ENCODE measurements at regions not wholly inside any gene's neighbourhood (a gene's known extent, or its start where the extent isn't known, plus 50 kb on each side); places are given as distances from the start of the nearest gene placed in this dataset.
"Not testable (repeated sequence)": the region's sequence is repeated elsewhere in the genome, so short reads cannot be mapped to it uniquely, and the experiment has no call there.

GRCh38 chr20:55934146-55934545 lies 71.2 kb downstream of the CBLN4 start:
- H3K4me1 ChIP-seq (ENCODE audit: insufficient read depth, low read length, poor library complexity, severe bottlenecking): no peaks in the 10 kb centered on the region
- H3K4me3 ChIP-seq (ENCODE audit: low read depth, low read length, poor library complexity, severe bottlenecking): no peak overlapping the region
- TF ChIP-seq, protein P1, sequence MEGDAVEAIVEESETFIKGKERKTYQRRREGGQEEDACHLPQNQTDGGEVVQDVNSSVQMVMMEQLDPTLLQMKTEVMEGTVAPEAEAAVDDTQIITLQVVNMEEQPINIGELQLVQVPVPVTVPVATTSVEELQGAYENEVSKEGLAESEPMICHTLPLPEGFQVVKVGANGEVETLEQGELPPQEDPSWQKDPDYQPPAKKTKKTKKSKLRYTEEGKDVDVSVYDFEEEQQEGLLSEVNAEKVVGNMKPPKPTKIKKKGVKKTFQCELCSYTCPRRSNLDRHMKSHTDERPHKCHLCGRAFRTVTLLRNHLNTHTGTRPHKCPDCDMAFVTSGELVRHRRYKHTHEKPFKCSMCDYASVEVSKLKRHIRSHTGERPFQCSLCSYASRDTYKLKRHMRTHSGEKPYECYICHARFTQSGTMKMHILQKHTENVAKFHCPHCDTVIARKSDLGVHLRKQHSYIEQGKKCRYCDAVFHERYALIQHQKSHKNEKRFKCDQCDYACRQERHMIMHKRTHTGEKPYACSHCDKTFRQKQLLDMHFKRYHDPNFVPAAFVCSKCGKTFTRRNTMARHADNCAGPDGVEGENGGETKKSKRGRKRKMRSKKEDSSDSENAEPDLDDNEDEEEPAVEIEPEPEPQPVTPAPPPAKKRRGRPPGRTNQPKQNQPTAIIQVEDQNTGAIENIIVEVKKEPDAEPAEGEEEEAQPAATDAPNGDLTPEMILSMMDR (conservative IDR thresholded peaks at IDR 0.05; ENCODE audit: low read depth, low read length): no peak
- TF ChIP-seq EZH2 (IDR thresholded peaks at IDR 0.05; ENCODE audit: borderline replicate concordance, low read depth, low read length, poor library complexity, severe bottlenecking): no peak
- POLR2A ChIA-PET (ENCODE audit: low non-redundant PET): no interaction called here
- intact Hi-C loops (cut with micrococcal nuclease; ENCODE audit: unreplicated experiment): no loop called here
- CTCF ChIA-PET: no interaction called here
- peaks cover 17% of the 10 kb centered on the region for H3K9me3 ChIP-seq (ENCODE audit: low read depth, low read length, poor library complexity, severe bottlenecking)
- H3K27me3 ChIP-seq (replicated peaks; ENCODE audit: insufficient read depth, low read depth, low read length, poor library complexity): no peaks in the 10 kb centered on the region
- no peak for DNase-seq (ENCODE audit: low spot score)
- H3K27ac ChIP-seq (ENCODE audit: low read depth, low read length, poor library complexity, severe bottlenecking): no peak overlapping the region
- BruUV-seq (replicated peaks): no TSS peak
- H3K36me3 ChIP-seq (ENCODE audit: insufficient read depth, low read length, poor library complexity, severe bottlenecking): no peaks in the 10 kb centered on the region

DNA sequence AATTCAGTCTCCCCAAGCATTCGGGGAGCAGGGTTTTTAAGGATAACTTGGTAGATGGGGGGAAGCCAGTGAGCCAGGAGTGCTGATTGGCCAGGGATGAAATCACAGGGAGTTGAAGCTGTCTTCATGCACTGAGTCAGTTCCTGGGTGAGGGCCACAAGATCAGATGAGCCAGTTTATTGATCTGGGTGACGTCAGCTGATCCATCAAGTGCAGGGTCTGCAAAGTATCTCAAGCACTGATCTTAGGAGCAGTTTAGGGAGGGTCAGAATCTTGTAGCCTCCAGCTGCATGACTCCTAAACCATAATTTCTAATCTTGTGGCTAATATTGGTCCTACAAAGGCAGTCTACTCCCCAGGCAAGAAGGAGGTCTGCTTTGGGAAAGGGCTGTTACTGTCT lies 74.4 kb downstream of the CBLN4 start:
- POLR2A ChIA-PET (ENCODE audit: low non-redundant PET); BruUV-seq (replicated peaks): not testable (repeated sequence)
- H3K9me3 ChIP-seq (ENCODE audit: low read depth, low read length, poor library complexity, severe bottlenecking): peaks cover 17% of the 10 kb centered on the region

GRCh38 chr20:55928266-55928665 lies 77.1 kb downstream of the CBLN4 start:
- no peak for TF ChIP-seq EZH2 (IDR thresholded peaks at IDR 0.05; ENCODE audit: borderline replicate concordance, low read depth, low read length, poor library complexity, severe bottlenecking)
- TF ChIP-seq, protein P1 (conservative IDR thresholded peaks at IDR 0.05; ENCODE audit: low read depth, low read length): no peak
- intact Hi-C loops (cut with micrococcal nuclease; ENCODE audit: unreplicated experiment): no loop called here
- Histone ChIP-seq H3K36me3 (ENCODE audit: insufficient read depth, low read length, poor library complexity, severe bottlenecking) (no peaks in the 10 kb centered on the region), H3K27me3 (replicated peaks; ENCODE audit: insufficient read depth, low read depth, low read length, poor library complexity) (no peaks in the 10 kb centered on the region), H3K27ac (ENCODE audit: low read depth, low read length, poor library complexity, severe bottlenecking) (no peak overlapping the region), H3K9me3 (ENCODE audit: low read depth, low read length, poor library complexity, severe bottlenecking) (peaks cover 25% of the 10 kb centered on the region), H3K4me1 (ENCODE audit: insufficient read depth, low read length, poor library complexity, severe bottlenecking) (no peaks in the 10 kb centered on the region), H3K4me3 (ENCODE audit: low read depth, low read length, poor library complexity, severe bottlenecking) (no peak overlapping the region)
- CTCF ChIA-PET: no interaction called here
- DNase-seq (ENCODE audit: low spot score): no peak
- POLR2A ChIA-PET (ENCODE audit: low non-redundant PET): no interaction called here
- BruUV-seq (replicated peaks): no TSS peak

More for the DNA sequence above, 74.4 kb downstream of the CBLN4 start:
- H3K27ac ChIP-seq (ENCODE audit: low read depth, low read length, poor library complexity, severe bottlenecking); H3K27me3 ChIP-seq (replicated peaks; ENCODE audit: insufficient read depth, low read depth, low read length, poor library complexity); H3K4me1 ChIP-seq (ENCODE audit: insufficient read depth, low read length, poor library complexity, severe bottlenecking); CTCF ChIA-PET; H3K4me3 ChIP-seq (ENCODE audit: low read depth, low read length, poor library complexity, severe bottlenecking); DNase-seq (ENCODE audit: low spot score); H3K36me3 ChIP-seq (ENCODE audit: insufficient read depth, low read length, poor library complexity, severe bottlenecking); intact Hi-C loops (cut with micrococcal nuclease; ENCODE audit: unreplicated experiment): not testable (repeated sequence)

DNA sequence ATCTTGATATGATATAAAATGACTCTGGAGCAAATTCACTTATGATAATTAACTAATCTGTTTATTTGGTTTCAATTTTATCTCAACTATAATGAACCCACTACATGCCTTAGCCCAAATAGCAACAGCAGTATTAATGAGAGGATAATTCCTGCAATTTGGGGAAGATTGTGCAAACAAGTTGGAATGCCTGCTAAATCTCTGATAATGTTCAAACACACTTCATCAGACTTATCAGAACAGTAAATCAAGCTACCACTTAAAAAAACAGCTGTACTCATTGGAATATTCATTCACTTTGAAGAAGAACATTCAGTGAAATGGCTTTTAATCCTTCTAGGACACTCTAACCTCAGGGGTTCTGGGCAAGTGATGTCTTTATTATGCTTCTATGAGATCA lies 85.4 kb downstream of the CBLN4 start:
- Histone ChIP-seq H3K4me3 (ENCODE audit: low read depth, low read length, poor library complexity, severe bottlenecking) (no peak overlapping the region), H3K27me3 (replicated peaks; ENCODE audit: insufficient read depth, low read depth, low read length, poor library complexity) (no peaks in the 10 kb centered on the region), H3K4me1 (ENCODE audit: insufficient read depth, low read length, poor library complexity, severe bottlenecking) (no peaks in the 10 kb centered on the region), H3K27ac (ENCODE audit: low read depth, low read length, poor library complexity, severe bottlenecking) (no peak overlapping the region), H3K36me3 (ENCODE audit: insufficient read depth, low read length, poor library complexity, severe bottlenecking) (no peaks in the 10 kb centered on the region), H3K9me3 (ENCODE audit: low read depth, low read length, poor library complexity, severe bottlenecking) (peaks cover 10% of the 10 kb centered on the region)
- no TSS peak for BruUV-seq (replicated peaks)
- TF ChIP-seq, protein P1 (conservative IDR thresholded peaks at IDR 0.05; ENCODE audit: low read depth, low read length): no peak
- TF ChIP-seq EZH2 (IDR thresholded peaks at IDR 0.05; ENCODE audit: borderline replicate concordance, low read depth, low read length, poor library complexity, severe bottlenecking): no peak
- DNase-seq (ENCODE audit: low spot score): no peak
- ChIA-PET POLR2A (ENCODE audit: low non-redundant PET) (no interaction called here), CTCF (no interaction called here)
- intact Hi-C loops (cut with micrococcal nuclease; ENCODE audit: unreplicated experiment): no loop called here
